ENCODE measurements at regions not wholly inside any gene's neighbourhood (a gene's known extent, or its start where the extent isn't known, plus 50 kb on each side); places are given as distances from the start of the nearest gene placed in this dataset.

- H3K27ac ChIP-seq = no peak overlapping the region
- no peaks in the 10 kb centered on the region for H3K36me3 ChIP-seq
- intact Hi-C loops (cut with DNase I; ENCODE audit: low total_unique reads) = no loop called here
- no peaks in the 10 kb centered on the region for H3K9me3 ChIP-seq
- H3K4me1 ChIP-seq = peaks cover 0 to 10% (median 3%) of the 10 kb centered on the region in 4 donors
- H3K4me3 ChIP-seq = no peak overlapping the region
- no peaks in the 10 kb centered on the region for H3K27me3 ChIP-seq
- no peak for DNase-seq
- TF ChIP-seq CTCF (IDR thresholded peaks at IDR 0.05) = no peak
Observed at GRCh38 chr4:141416219-141416618, 195.5 kb downstream of the ZNF330 start.

GRCh38 chr4:141416677-141417363 lies 196.1 kb downstream of the ZNF330 start:
- no peak for DNase-seq
- intact Hi-C loops (cut with DNase I; ENCODE audit: low total_unique reads) = no loop called here
- Histone ChIP-seq H3K27me3 (no peaks in the 10 kb centered on the region), H3K4me1 (peaks cover 0 to 10% (median 3%) of the 10 kb centered on the region in 4 donors), H3K4me3 (no peak overlapping the region), H3K9me3 (no peaks in the 10 kb centered on the region), H3K27ac (no peak overlapping the region), H3K36me3 (no peaks in the 10 kb centered on the region)
- TF ChIP-seq CTCF (IDR thresholded peaks at IDR 0.05) = no peak

- no peak overlapping the region for H3K4me3 ChIP-seq
- H3K9me3 ChIP-seq = no peaks in the 10 kb centered on the region
- no peaks in the 10 kb centered on the region for H3K36me3 ChIP-seq
- no peak for TF ChIP-seq CTCF (IDR thresholded peaks at IDR 0.05)
- no peaks in the 10 kb centered on the region for H3K27me3 ChIP-seq
- intact Hi-C loops (cut with DNase I; ENCODE audit: low total_unique reads) = no loop called here
- no peak overlapping the region for H3K27ac ChIP-seq
- DNase-seq = no peak
- H3K4me1 ChIP-seq = peaks cover 0 to 10% (median 3%) of the 10 kb centered on the region in 4 donors
Observed at GRCh38 chr4:141417387-141417786, 196.7 kb downstream of the ZNF330 start.

DNA sequence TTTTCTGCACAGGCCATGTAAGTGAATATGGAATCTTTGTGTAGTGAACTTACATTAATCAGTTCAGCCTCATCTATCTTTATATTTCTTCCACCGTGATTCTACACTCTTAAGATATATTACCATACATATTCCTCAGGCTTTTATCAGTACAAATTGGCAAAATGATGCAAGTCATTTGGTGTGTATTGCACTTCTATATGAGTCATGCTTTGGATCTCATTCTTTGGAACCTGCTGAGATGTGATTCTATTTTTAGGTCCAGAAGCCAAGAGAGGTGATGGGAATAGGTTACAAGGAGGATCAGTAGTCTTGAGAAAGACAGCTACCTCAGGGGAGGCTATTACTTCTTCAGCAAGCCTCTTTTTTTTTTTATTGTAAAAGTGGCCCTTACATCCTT lies 204.4 kb downstream of the ZNF330 start:
- Histone ChIP-seq H3K9me3 (no peaks in the 10 kb centered on the region), H3K36me3 (no peaks in the 10 kb centered on the region), H3K4me1 (peaks cover 0 to 8% (median 0%) of the 10 kb centered on the region in 4 donors), H3K27me3 (no peaks in the 10 kb centered on the region), H3K4me3 (no peak overlapping the region), H3K27ac (no peak overlapping the region)
- no peak for TF ChIP-seq CTCF (IDR thresholded peaks at IDR 0.05)
- intact Hi-C loops (cut with DNase I; ENCODE audit: low total_unique reads) = no loop called here
- DNase-seq = no peak

DNA sequence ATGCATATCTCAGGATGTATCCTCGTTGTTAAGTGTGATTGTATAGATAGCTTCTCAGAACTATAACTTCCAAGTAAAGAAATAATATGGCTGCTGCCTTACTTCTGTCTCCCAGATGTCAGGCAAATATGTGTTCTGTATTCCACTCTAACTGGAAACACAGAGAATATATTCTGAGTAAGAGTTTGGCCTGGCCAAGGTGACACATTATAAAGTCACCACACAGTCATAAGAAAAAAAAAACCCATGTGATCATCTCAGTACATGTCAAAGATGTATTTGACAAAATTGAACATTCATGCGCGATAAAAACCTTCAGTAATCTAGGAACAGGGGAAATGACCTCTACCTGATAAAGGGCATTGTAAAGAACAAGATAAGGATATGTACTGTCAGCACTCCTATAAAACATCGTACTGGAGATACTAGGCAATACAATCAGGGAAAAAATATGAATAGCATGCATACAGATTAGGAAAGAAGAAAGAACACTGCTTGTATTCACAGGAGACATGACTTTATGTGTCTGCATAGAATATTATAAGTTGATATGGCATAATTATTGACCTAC lies 207.1 kb downstream of the ZNF330 start:
- Histone ChIP-seq H3K4me1 (peaks cover 0 to 8% (median 0%) of the 10 kb centered on the region in 4 donors), H3K36me3 (no peaks in the 10 kb centered on the region)
- TF ChIP-seq CTCF (IDR thresholded peaks at IDR 0.05) = no peak

More for the DNA sequence above, 207.1 kb downstream of the ZNF330 start:
- Histone ChIP-seq H3K9me3 (no peaks in the 10 kb centered on the region), H3K4me3 (no peak overlapping the region), H3K27ac (no peak overlapping the region), H3K27me3 (no peaks in the 10 kb centered on the region)
- intact Hi-C loops (cut with DNase I; ENCODE audit: low total_unique reads) = no loop called here
- DNase-seq = no peak
